Chondrocyte (in vitro differentiated cells): ENCODE measurements at regions not wholly inside any gene's neighbourhood (a gene's known extent, or its start where the extent isn't known, plus 50 kb on each side); places are given as distances from the start of the nearest gene placed in this dataset.

Experiments
- DNase-seq: peaks from one replicate; pipeline ENCODE4 v3.0.0; 2021; ENCODE audit warnings: mixed read lengths, low spot score
- H3K27ac Mint-ChIP-seq: one replicate; pipeline ENCODE4 v1.8.0; 2021; ENCODE audit warnings: mild to moderate bottlenecking, moderate library complexity, mixed read lengths; ENCODE audit not compliant: unreplicated experiment
- H3K27me3 Mint-ChIP-seq: 2 replicates; pipeline ENCODE4 v1.8.0; 2021; ENCODE audit warnings: low read depth, mixed read lengths
- H3K36me3 Mint-ChIP-seq: 2 replicates; pipeline ENCODE4 v1.8.0; 2021; ENCODE audit warnings: low read depth, mixed read lengths
- H3K4me1 Mint-ChIP-seq: 2 replicates; pipeline ENCODE4 v1.8.0; 2021; ENCODE audit warnings: low read depth, mild to moderate bottlenecking, mixed read lengths
- H3K4me3 Mint-ChIP-seq: one replicate; pipeline ENCODE4 v1.8.0; 2021; ENCODE audit warnings: mild to moderate bottlenecking, moderate library complexity, mixed read lengths; ENCODE audit not compliant: unreplicated experiment
- H3K9me3 Mint-ChIP-seq: 2 replicates; pipeline ENCODE4 v1.8.0; 2021; ENCODE audit warnings: low read depth, mixed read lengths
- CTCF ChIP-seq: fragments of 200-600 bp; sonication (generic); IDR thresholded peaks from 2 replicates; pipeline ENCODE4 v1.5.0; 2021; ENCODE audit warnings: antibody characterized with exemption, mild to moderate bottlenecking, moderate library complexity

GRCh38 chr7:12025246-12025645 lies 185.8 kb upstream of the TMEM106B start:
- H3K9me3 Mint-ChIP-seq, result peaks cover 8% of the 10 kb centered on the region
- H3K36me3 Mint-ChIP-seq, result no peaks in the 10 kb centered on the region
- no peak overlapping the region for H3K4me3 Mint-ChIP-seq
- DNase-seq, result no peak
- no peak overlapping the region for H3K27ac Mint-ChIP-seq
- no peaks in the 10 kb centered on the region for H3K27me3 Mint-ChIP-seq
- no peak for TF ChIP-seq CTCF
- H3K4me1 Mint-ChIP-seq, result peaks cover 4% of the 10 kb centered on the region

- TF ChIP-seq CTCF, result no peak
- H3K4me1 Mint-ChIP-seq, result peaks cover 22% of the 10 kb centered on the region
- H3K27ac Mint-ChIP-seq, result no peak overlapping the region
- no peaks in the 10 kb centered on the region for H3K27me3 Mint-ChIP-seq
- no peak overlapping the region for H3K4me3 Mint-ChIP-seq
- no peaks in the 10 kb centered on the region for H3K36me3 Mint-ChIP-seq
- DNase-seq, result no peak
- peaks cover 10% of the 10 kb centered on the region for H3K9me3 Mint-ChIP-seq
Measured at GRCh38 chr7:12028508-12028907, 182.6 kb upstream of the TMEM106B start.

- Mint-ChIP-seq H3K9me3 (peaks cover 10% of the 10 kb centered on the region), H3K27me3 (no peaks in the 10 kb centered on the region), H3K36me3 (no peaks in the 10 kb centered on the region), H3K27ac (no peak overlapping the region), H3K4me3 (no peak overlapping the region), H3K4me1 (peaks cover 22% of the 10 kb centered on the region)
- TF ChIP-seq CTCF, result no peak
- no peak for DNase-seq
Measured at GRCh38 chr7:12030116-12030515, 181.0 kb upstream of the TMEM106B start.

- H3K27ac Mint-ChIP-seq, result no peak overlapping the region
- H3K36me3 Mint-ChIP-seq, result no peaks in the 10 kb centered on the region
- no peak overlapping the region for H3K4me3 Mint-ChIP-seq
- peaks cover 6% of the 10 kb centered on the region for H3K9me3 Mint-ChIP-seq
- H3K27me3 Mint-ChIP-seq, result no peaks in the 10 kb centered on the region
- no peak for DNase-seq
- no peak for TF ChIP-seq CTCF
- H3K4me1 Mint-ChIP-seq, result peaks cover 22% of the 10 kb centered on the region
Measured at GRCh38 chr7:12031186-12031585, 179.9 kb upstream of the TMEM106B start.

GRCh38 chr7:12031638-12032037 lies 179.5 kb upstream of the TMEM106B start:
- DNase-seq, result no peak
- Mint-ChIP-seq H3K27me3 (no peaks in the 10 kb centered on the region), H3K36me3 (no peaks in the 10 kb centered on the region), H3K9me3 (peaks cover 6% of the 10 kb centered on the region), H3K4me3 (no peak overlapping the region), H3K4me1 (peaks cover 22% of the 10 kb centered on the region), H3K27ac (no peak overlapping the region)
- TF ChIP-seq CTCF, result no peak
